BJ (cell line): ENCODE measurements at regions not wholly inside any gene's neighbourhood (a gene's known extent, or its start where the extent isn't known, plus 50 kb on each side); places are given as distances from the start of the nearest gene placed in this dataset.

ENCODE experiments used
- CTCF ChIA-PET: fragments of 350-600 bp; formaldehyde crosslinking; extraction: SDS; loops from one replicate; lab custom pipeline; 2021; ENCODE audit warnings: antibody characterized with exemption, inconsistent platforms; lab: Yijun Ruan, JAX
- POLR2A ChIA-PET: fragments of 300-600 bp; sonication (Branson Sonifier 250); formaldehyde crosslinking; extraction: SDS; loops from one replicate; lab custom pipeline; 2021; ENCODE audit warnings: antibody characterized with exemption; lab: Charles Lee
- DNase-seq: peaks from one replicate; pipeline ENCODE4 v3.0.0-alpha.2; 2011; ENCODE audit warnings: low read depth
- H3K27me3 ChIP-seq: 2 replicates; pipeline ENCODE4 v1.6.0; 2011; ENCODE audit warnings: low read length; ENCODE audit not compliant: control insufficient read depth, insufficient read depth
- H3K36me3 ChIP-seq: 2 replicates; pipeline ENCODE4 v1.5.1; 2011; ENCODE audit warnings: low read length; ENCODE audit not compliant: control insufficient read depth, insufficient read depth
- H3K4me3 ChIP-seq: 2 replicates; pipeline ENCODE4 v1.5.1; 2011; ENCODE audit warnings: low read depth, mild to moderate bottlenecking, control low read depth, low read length
- CTCF ChIP-seq: IDR thresholded peaks from 2 replicates; pipeline ENCODE4 v1.5.1; 2011; ENCODE audit warnings: low read depth, mild to moderate bottlenecking, control low read depth, inconsistent platforms, low read length, moderate library complexity; ENCODE audit not compliant: insufficient read depth

GRCh38 chr7:142338633-142339501, 81.0 kb upstream of the PRSS58 start:
- Histone ChIP-seq H3K4me3 (no peak overlapping the region), H3K36me3 (no peaks in the 10 kb centered on the region), H3K27me3 (no peaks in the 10 kb centered on the region)
- ChIA-PET CTCF (interaction anchor here (0.6 kb wide), 1 partner anchor 125 kb away, joined by 3 read pairs; no protein-coding TSS in a partner anchor), POLR2A (no interaction called here)
- TF ChIP-seq CTCF, result no peak
- DNase-seq, result no peak

GRCh38 chr7:142337054-142338001, 79.5 kb upstream of the PRSS58 start:
- CTCF ChIA-PET, result no interaction called here
- POLR2A ChIA-PET, result no interaction called here
- Histone ChIP-seq H3K4me3 (no peak overlapping the region), H3K36me3 (no peaks in the 10 kb centered on the region), H3K27me3 (no peaks in the 10 kb centered on the region)
- no peak for TF ChIP-seq CTCF
- no peak for DNase-seq

DNA sequence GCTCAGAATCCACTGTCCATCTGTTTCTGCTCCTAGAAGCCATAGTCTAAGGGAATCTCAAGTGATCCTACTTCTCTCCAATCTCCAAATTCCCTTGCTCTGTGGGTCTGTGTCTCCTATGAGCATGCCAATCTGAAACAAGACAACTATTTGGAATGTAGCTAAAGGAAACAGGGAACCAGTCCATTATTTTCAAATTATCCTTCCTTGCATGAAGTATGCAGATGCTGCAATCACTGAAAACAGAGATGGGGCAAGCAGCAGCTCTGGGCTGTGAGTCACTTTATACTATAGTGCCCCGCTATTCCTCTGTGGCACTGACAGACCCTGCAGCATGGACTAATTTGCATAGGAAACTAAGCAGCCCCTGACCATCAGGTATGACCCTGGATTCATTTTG, 76.9 kb upstream of the PRSS58 start:
- H3K4me3 ChIP-seq, result no peak overlapping the region
- ChIA-PET CTCF (no interaction called here), POLR2A (no interaction called here)
- H3K27me3 ChIP-seq, result no peaks in the 10 kb centered on the region
- DNase-seq, result no peak
- no peaks in the 10 kb centered on the region for H3K36me3 ChIP-seq
- no peak for TF ChIP-seq CTCF

DNA sequence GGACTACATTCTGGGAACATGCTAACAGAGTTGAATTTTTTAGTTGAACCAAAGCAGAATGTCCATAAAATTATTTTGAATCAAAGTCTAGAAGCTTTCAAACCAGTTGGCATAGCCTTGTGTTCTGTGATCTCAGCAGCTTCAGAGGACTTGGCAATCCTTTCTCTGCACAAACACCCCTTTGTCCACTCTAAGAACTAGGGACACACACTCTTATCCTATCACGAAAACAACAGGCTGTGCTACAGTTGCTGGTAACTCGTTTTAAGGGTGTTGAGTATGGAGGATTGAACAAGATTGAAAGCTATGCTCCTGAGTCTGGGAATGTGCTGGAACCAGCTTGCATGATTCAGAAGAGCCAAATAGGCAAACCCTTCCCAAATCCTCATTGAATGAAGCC, 76.4 kb upstream of the PRSS58 start:
- DNase-seq, result no peak
- no peak overlapping the region for H3K4me3 ChIP-seq
- no peaks in the 10 kb centered on the region for H3K36me3 ChIP-seq
- ChIA-PET POLR2A (no interaction called here), CTCF (no interaction called here)
- no peak for TF ChIP-seq CTCF
- no peaks in the 10 kb centered on the region for H3K27me3 ChIP-seq

DNA sequence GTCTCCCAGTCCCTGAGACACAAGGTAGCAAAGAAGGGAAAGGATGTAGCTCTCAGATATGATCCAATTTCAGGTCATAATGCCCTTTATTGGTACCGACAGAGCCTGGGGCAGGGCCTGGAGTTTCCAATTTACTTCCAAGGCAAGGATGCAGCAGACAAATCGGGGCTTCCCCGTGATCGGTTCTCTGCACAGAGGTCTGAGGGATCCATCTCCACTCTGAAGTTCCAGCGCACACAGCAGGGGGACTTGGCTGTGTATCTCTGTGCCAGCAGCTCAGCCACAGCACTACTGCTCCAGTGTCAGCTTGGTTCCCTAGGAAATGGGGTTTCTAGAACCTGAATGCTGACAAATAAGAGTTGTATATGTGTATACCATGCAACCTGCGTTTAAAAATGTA, 74.6 kb upstream of the PRSS58 start:
- TF ChIP-seq CTCF, result no peak
- POLR2A ChIA-PET, result no interaction called here
- DNase-seq, result no peak
- H3K36me3 ChIP-seq, result no peaks in the 10 kb centered on the region
- H3K4me3 ChIP-seq, result no peak overlapping the region
- no peaks in the 10 kb centered on the region for H3K27me3 ChIP-seq
- CTCF ChIA-PET, result interaction anchor here (0.6 to 1.6 kb wide), 3 partner anchors 9 to 13 kb away, joined by 3 to 4 read pairs (median 3); no protein-coding TSS in a partner anchor
